ENCODE measurements at regions not wholly inside any gene's neighbourhood (a gene's known extent, or its start where the extent isn't known, plus 50 kb on each side); places are given as distances from the start of the nearest gene placed in this dataset.

- TF ChIP-seq CTCF (IDR thresholded peaks at IDR 0.05; ENCODE audit: low read depth, low read length, missing input control) (no peak), MAX (IDR thresholded peaks at IDR 0.05) (no peak), HNF4A (conservative IDR thresholded peaks at IDR 0.05) (no peak), JUND (IDR thresholded peaks at IDR 0.05) (no peak), REST (IDR thresholded peaks at IDR 0.05) (no peak), GABPA (IDR thresholded peaks at IDR 0.05 in 1 of 2, conservative IDR thresholded peaks at IDR 0.05 in 1 of 2) (no peak), ATF3 (IDR thresholded peaks at IDR 0.05) (no peak), YY1 (IDR thresholded peaks at IDR 0.05) (no peak), TAF1 (conservative IDR thresholded peaks at IDR 0.05) (no peak), RXRA (IDR thresholded peaks at IDR 0.05) (no peak)
These were observed 181.5 kb upstream of the LMCD1 start for GRCh38 chr3:8319935-8320634.
